ENCODE measurements at regions not wholly inside any gene's neighbourhood (a gene's known extent, or its start where the extent isn't known, plus 50 kb on each side); places are given as distances from the start of the nearest gene placed in this dataset.

- WGBS, 2 donors = 95 to 100% methylated on average over 1 of the region's 1 CpG
- no peaks in the 10 kb centered on the region for H3K27me3 ChIP-seq (ENCODE audit: control insufficient read depth in 3 of 3, insufficient read depth in 3 of 3, low read length in 2 of 3)
- no peak overlapping the region for H3K9ac ChIP-seq (ENCODE audit: insufficient read depth in 1 of 2, low read length in 2 of 2)
- no peak overlapping the region for H3K4me3 ChIP-seq
- TF ChIP-seq, protein P1, sequence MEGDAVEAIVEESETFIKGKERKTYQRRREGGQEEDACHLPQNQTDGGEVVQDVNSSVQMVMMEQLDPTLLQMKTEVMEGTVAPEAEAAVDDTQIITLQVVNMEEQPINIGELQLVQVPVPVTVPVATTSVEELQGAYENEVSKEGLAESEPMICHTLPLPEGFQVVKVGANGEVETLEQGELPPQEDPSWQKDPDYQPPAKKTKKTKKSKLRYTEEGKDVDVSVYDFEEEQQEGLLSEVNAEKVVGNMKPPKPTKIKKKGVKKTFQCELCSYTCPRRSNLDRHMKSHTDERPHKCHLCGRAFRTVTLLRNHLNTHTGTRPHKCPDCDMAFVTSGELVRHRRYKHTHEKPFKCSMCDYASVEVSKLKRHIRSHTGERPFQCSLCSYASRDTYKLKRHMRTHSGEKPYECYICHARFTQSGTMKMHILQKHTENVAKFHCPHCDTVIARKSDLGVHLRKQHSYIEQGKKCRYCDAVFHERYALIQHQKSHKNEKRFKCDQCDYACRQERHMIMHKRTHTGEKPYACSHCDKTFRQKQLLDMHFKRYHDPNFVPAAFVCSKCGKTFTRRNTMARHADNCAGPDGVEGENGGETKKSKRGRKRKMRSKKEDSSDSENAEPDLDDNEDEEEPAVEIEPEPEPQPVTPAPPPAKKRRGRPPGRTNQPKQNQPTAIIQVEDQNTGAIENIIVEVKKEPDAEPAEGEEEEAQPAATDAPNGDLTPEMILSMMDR (IDR thresholded peaks at IDR 0.05; ENCODE audit: control extremely low read depth, extremely low read depth) = no peak
- DNase-seq (no peak), ATAC-seq (ENCODE audit: insufficient read depth, low FRiP score) (no peak)
- H3K27ac ChIP-seq (ENCODE audit: low read depth in 1 of 2, low read length in 1 of 2) = no peak overlapping the region
- H3K9me3 ChIP-seq (ENCODE audit: control insufficient read depth in 4 of 4, insufficient read depth in 3 of 4, low read length in 3 of 4) = peaks cover 0 to 4% (median 0%) of the 10 kb centered on the region in 4 donors
- no peaks in the 10 kb centered on the region for H3K36me3 ChIP-seq (ENCODE audit: control insufficient read depth in 4 of 4, insufficient read depth in 4 of 4, low read length in 4 of 4)
- H3K4me1 ChIP-seq (ENCODE audit: control insufficient read depth in 5 of 5, insufficient read depth in 5 of 5, low read length in 5 of 5) = no peaks in the 10 kb centered on the region
Observed at GRCh38 chr3:168895419-168895818, 768.1 kb downstream of the MECOM start.

- H3K4me1 ChIP-seq (ENCODE audit: control insufficient read depth in 5 of 5, insufficient read depth in 5 of 5, low read length in 5 of 5) = no peaks in the 10 kb centered on the region
- no peaks in the 10 kb centered on the region for H3K36me3 ChIP-seq (ENCODE audit: control insufficient read depth in 4 of 4, insufficient read depth in 4 of 4, low read length in 4 of 4)
- no peaks in the 10 kb centered on the region for H3K27me3 ChIP-seq (ENCODE audit: control insufficient read depth in 3 of 3, insufficient read depth in 3 of 3, low read length in 2 of 3)
- H3K9me3 ChIP-seq (ENCODE audit: control insufficient read depth in 4 of 4, insufficient read depth in 3 of 4, low read length in 3 of 4) = peaks cover 0 to 4% (median 0%) of the 10 kb centered on the region in 4 donors
- WGBS, 2 donors = 97 to 98% methylated on average over 2 of the region's 2 CpGs
- H3K27ac ChIP-seq (ENCODE audit: low read depth in 1 of 2, low read length in 1 of 2) = no peak overlapping the region
- DNase-seq (no peak), ATAC-seq (ENCODE audit: insufficient read depth, low FRiP score) (no peak)
- H3K9ac ChIP-seq (ENCODE audit: insufficient read depth in 1 of 2, low read length in 2 of 2) = no peak overlapping the region
- TF ChIP-seq, protein P1 (IDR thresholded peaks at IDR 0.05; ENCODE audit: control extremely low read depth, extremely low read depth) = no peak
- no peak overlapping the region for H3K4me3 ChIP-seq
Observed at GRCh38 chr3:168894214-168894613, 769.3 kb downstream of the MECOM start.

DNA sequence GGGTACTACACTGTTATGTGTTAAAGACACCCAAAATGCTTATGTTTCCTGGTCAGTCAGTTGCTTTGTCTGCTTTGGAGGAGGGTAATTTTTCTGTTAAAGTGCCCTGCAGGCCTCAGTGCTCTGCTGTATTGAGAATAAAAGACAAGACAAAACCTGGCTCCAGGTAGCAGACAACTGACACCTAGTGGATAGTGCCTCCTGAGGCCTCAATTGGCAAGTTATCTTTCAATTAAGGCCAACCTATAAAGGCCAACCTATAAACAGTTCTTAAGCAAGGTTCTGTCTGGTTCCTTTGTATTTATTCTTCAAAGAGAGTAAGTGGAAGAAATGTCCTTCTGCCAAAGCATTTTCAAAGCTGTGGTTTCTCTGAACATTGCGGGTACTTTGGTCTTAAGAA, 773.8 kb downstream of the MECOM start:
- 35 to 67% methylated on average over 1 of the region's 1 CpG for WGBS, 2 donors
- Histone ChIP-seq H3K27ac (ENCODE audit: low read depth in 1 of 2, low read length in 1 of 2) (no peak overlapping the region), H3K4me1 (ENCODE audit: control insufficient read depth in 5 of 5, insufficient read depth in 5 of 5, low read length in 5 of 5) (peaks cover 0 to 3% (median 0%) of the 10 kb centered on the region in 5 donors), H3K4me3 (no peak overlapping the region), H3K36me3 (ENCODE audit: control insufficient read depth in 4 of 4, insufficient read depth in 4 of 4, low read length in 4 of 4) (no peaks in the 10 kb centered on the region), H3K9me3 (ENCODE audit: control insufficient read depth in 4 of 4, insufficient read depth in 3 of 4, low read length in 3 of 4) (peaks cover 0 to 2% (median 0%) of the 10 kb centered on the region in 4 donors), H3K9ac (ENCODE audit: insufficient read depth in 1 of 2, low read length in 2 of 2) (no peak overlapping the region), H3K27me3 (ENCODE audit: control insufficient read depth in 3 of 3, insufficient read depth in 3 of 3, low read length in 2 of 3) (no peaks in the 10 kb centered on the region)
- no peak for ATAC-seq (ENCODE audit: insufficient read depth, low FRiP score)
- TF ChIP-seq, protein P1 (IDR thresholded peaks at IDR 0.05; ENCODE audit: control extremely low read depth, extremely low read depth) = no peak
- DNase-seq = no peak

- no peaks in the 10 kb centered on the region for H3K27me3 ChIP-seq (ENCODE audit: control insufficient read depth in 3 of 3, insufficient read depth in 3 of 3, low read length in 2 of 3)
- no peak overlapping the region for H3K9ac ChIP-seq (ENCODE audit: insufficient read depth in 1 of 2, low read length in 2 of 2)
- H3K4me1 ChIP-seq (ENCODE audit: control insufficient read depth in 5 of 5, insufficient read depth in 5 of 5, low read length in 5 of 5) = peaks cover 0 to 7% (median 0%) of the 10 kb centered on the region in 5 donors
- no peak overlapping the region for H3K4me3 ChIP-seq
- ATAC-seq (ENCODE audit: insufficient read depth, low FRiP score) = no peak
- 82 to 85% methylated on average over 2 of the region's 2 CpGs for WGBS, 2 donors
- TF ChIP-seq, protein P1 (IDR thresholded peaks at IDR 0.05; ENCODE audit: control extremely low read depth, extremely low read depth) = no peak
- H3K9me3 ChIP-seq (ENCODE audit: control insufficient read depth in 4 of 4, insufficient read depth in 3 of 4, low read length in 3 of 4) = no peaks in the 10 kb centered on the region
- no peak overlapping the region for H3K27ac ChIP-seq (ENCODE audit: low read depth in 1 of 2, low read length in 1 of 2)
- DNase-seq = no peak
- H3K36me3 ChIP-seq (ENCODE audit: control insufficient read depth in 4 of 4, insufficient read depth in 4 of 4, low read length in 4 of 4) = no peaks in the 10 kb centered on the region
Observed at GRCh38 chr3:168888781-168889180, 774.7 kb downstream of the MECOM start.
